ENCODE measurements at regions not wholly inside any gene's neighbourhood (a gene's known extent, or its start where the extent isn't known, plus 50 kb on each side); places are given as distances from the start of the nearest gene placed in this dataset.

DNA sequence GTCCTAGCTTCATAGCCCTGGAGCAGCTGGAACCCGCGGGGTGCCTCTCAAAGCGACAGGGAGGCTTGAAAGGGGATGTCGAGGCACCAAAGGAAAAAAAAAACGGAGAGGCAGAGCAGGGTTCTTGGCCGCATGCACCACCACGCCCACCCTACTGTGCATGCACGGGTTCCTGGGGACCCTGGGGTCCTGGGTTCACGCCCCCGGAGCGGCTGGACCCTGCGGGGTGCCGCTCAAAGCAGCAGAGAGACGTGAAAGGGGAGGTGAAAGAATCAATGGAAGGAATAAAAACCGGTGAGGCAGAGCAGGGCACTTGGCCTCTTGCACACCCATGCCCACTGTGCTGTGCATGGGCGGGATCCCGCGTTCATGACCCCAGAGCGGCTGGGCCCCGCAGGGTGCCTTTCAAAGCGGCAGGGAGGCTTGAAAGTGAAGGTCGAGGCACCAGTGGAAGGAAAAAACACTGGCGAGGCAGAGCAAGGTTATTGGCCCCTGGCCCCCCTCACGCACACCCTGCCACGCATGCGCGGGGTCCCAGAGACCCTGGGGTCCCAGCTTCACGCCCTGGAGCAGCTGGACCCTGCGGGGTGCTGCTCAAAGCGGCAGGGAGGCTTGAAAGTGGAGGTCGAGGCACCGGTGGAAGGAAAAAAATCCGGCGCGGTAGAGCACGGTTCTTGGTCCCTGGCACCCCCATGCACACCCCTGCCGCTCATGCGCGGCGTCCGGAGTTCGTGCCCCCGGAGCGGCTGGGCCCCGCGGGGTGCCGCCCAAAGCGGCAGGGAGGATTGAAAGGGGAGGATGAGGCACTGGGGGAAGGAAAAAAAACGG lies 318.5 kb downstream of the ALG10 start:
- TF ChIP-seq, protein P1, sequence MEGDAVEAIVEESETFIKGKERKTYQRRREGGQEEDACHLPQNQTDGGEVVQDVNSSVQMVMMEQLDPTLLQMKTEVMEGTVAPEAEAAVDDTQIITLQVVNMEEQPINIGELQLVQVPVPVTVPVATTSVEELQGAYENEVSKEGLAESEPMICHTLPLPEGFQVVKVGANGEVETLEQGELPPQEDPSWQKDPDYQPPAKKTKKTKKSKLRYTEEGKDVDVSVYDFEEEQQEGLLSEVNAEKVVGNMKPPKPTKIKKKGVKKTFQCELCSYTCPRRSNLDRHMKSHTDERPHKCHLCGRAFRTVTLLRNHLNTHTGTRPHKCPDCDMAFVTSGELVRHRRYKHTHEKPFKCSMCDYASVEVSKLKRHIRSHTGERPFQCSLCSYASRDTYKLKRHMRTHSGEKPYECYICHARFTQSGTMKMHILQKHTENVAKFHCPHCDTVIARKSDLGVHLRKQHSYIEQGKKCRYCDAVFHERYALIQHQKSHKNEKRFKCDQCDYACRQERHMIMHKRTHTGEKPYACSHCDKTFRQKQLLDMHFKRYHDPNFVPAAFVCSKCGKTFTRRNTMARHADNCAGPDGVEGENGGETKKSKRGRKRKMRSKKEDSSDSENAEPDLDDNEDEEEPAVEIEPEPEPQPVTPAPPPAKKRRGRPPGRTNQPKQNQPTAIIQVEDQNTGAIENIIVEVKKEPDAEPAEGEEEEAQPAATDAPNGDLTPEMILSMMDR (IDR thresholded peaks at IDR 0.05), result no peak
- TF ChIP-seq POLR2A (IDR thresholded peaks at IDR 0.05), result no peak
